AG04450 (cell line): ENCODE measurements at regions not wholly inside any gene's neighbourhood (a gene's known extent, or its start where the extent isn't known, plus 50 kb on each side); places are given as distances from the start of the nearest gene placed in this dataset.
"Not testable (repeated sequence)": the region's sequence is repeated elsewhere in the genome, so short reads cannot be mapped to it uniquely, and the experiment has no call there.

Source experiments
- CTCF ChIA-PET: fragments of 300-600, 350-600 bp; formaldehyde crosslinking; extraction: SDS; loops from one replicate; lab custom pipeline; 2022; ENCODE audit warnings: antibody characterized with exemption, inconsistent platforms; lab: Charles Lee
- POLR2A ChIA-PET: fragments of 350-600 bp; formaldehyde crosslinking; extraction: SDS; loops from one replicate; lab custom pipeline; 2021; ENCODE audit warnings: antibody characterized with exemption, inconsistent platforms; lab: Yijun Ruan, JAX
- DNase-seq: peaks from one replicate; pipeline ENCODE4 v3.0.0-alpha.2; 2011; ENCODE audit warnings: low read depth, low spot score
- H3K27ac ChIP-seq: one replicate; pipeline ENCODE4 v1.5.1; 2012; ENCODE audit warnings: low read depth, low read length, control low read depth
- H3K27me3 ChIP-seq: one replicate; pipeline ENCODE4 v1.6.0; 2012; ENCODE audit warnings: low read length; ENCODE audit not compliant: control insufficient read depth, insufficient read depth
- H3K4me3 ChIP-seq: 2 replicates; pipeline ENCODE4 v1.5.1; 2011; ENCODE audit warnings: mild to moderate bottlenecking, low read depth, low read length, control low read depth
- H3K9me3 ChIP-seq: 2 replicates; pipeline ENCODE4 v1.5.1; 2012; ENCODE audit warnings: low read length; ENCODE audit not compliant: control insufficient read depth, insufficient read depth
- TF ChIP-seq, protein P1 (sequence below): IDR thresholded peaks from 2 replicates; pipeline ENCODE4 v1.5.1; 2011; ENCODE audit warnings: low read depth, low read length, control low read depth, inconsistent platforms

DNA sequence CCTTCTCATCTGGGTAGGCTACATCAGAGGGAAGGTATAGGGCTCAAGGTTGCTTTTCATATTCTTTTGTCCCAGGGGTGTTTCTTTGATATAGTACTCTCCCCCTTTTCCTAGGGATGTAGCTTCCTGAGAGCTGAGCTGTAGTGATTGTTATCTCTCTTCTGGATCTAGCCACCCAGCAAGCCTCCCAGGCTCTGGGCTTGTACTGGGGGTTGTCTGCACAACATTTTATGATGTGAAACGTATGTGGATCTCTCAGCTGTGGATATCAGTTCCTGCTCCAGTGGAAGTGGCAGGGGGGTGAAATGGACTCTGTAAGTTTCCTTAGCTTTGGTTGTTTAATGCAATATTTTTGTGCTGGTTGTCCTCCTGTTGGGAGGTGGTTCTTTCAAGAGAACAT is 437.3 kb upstream of the SYNCRIP start:
- POLR2A ChIA-PET = no interaction called here
- CTCF ChIA-PET = no interaction called here
- Histone ChIP-seq H3K9me3 (peaks cover 11% of the 10 kb centered on the region), H3K4me3 (no peak overlapping the region), H3K27me3 (no peaks in the 10 kb centered on the region), H3K27ac (no peak overlapping the region)
- no peak for DNase-seq
- TF ChIP-seq, protein P1, sequence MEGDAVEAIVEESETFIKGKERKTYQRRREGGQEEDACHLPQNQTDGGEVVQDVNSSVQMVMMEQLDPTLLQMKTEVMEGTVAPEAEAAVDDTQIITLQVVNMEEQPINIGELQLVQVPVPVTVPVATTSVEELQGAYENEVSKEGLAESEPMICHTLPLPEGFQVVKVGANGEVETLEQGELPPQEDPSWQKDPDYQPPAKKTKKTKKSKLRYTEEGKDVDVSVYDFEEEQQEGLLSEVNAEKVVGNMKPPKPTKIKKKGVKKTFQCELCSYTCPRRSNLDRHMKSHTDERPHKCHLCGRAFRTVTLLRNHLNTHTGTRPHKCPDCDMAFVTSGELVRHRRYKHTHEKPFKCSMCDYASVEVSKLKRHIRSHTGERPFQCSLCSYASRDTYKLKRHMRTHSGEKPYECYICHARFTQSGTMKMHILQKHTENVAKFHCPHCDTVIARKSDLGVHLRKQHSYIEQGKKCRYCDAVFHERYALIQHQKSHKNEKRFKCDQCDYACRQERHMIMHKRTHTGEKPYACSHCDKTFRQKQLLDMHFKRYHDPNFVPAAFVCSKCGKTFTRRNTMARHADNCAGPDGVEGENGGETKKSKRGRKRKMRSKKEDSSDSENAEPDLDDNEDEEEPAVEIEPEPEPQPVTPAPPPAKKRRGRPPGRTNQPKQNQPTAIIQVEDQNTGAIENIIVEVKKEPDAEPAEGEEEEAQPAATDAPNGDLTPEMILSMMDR = no peak

GRCh38 chr6:86070151-86070550 is 427.5 kb upstream of the SYNCRIP start:
- no peak overlapping the region for H3K27ac ChIP-seq
- TF ChIP-seq, protein P1 = no peak
- ChIA-PET CTCF (no interaction called here), POLR2A (no interaction called here)
- no peak for DNase-seq
- no peak overlapping the region for H3K4me3 ChIP-seq
- no peaks in the 10 kb centered on the region for H3K27me3 ChIP-seq
- H3K9me3 ChIP-seq = peaks cover 9% of the 10 kb centered on the region; the same call in 1 of the 2 replicates

- DNase-seq, H3K27ac ChIP-seq, POLR2A ChIA-PET, H3K9me3 ChIP-seq, H3K4me3 ChIP-seq, H3K27me3 ChIP-seq, CTCF ChIA-PET: not testable (repeated sequence)
These were observed 422.3 kb upstream of the SYNCRIP start for GRCh38 chr6:86065002-86065401.

- CTCF ChIA-PET, H3K9me3 ChIP-seq, H3K27me3 ChIP-seq, H3K27ac ChIP-seq, POLR2A ChIA-PET, DNase-seq, H3K4me3 ChIP-seq: not testable (repeated sequence)
These were observed 414.8 kb upstream of the SYNCRIP start for GRCh38 chr6:86057293-86057980.

- POLR2A ChIA-PET = no interaction called here
These were observed 402.4 kb upstream of the SYNCRIP start for GRCh38 chr6:86045038-86045437.

GRCh38 chr6:86042214-86042613 is 399.5 kb upstream of the SYNCRIP start:
- H3K27ac ChIP-seq = no peak overlapping the region
- DNase-seq = no peak
- H3K9me3 ChIP-seq = peaks cover 2% of the 10 kb centered on the region; the same call in 1 of the 2 replicates
- ChIA-PET CTCF (no interaction called here), POLR2A (no interaction called here)
- no peak overlapping the region for H3K4me3 ChIP-seq
- H3K27me3 ChIP-seq = no peaks in the 10 kb centered on the region
- TF ChIP-seq, protein P1 = no peak

More at GRCh38 chr6:86045038-86045437, 402.4 kb upstream of the SYNCRIP start:
- Histone ChIP-seq H3K9me3 (no peaks in the 10 kb centered on the region), H3K4me3 (no peak overlapping the region), H3K27ac (no peak overlapping the region), H3K27me3 (no peaks in the 10 kb centered on the region)
- DNase-seq = no peak
- CTCF ChIA-PET = no interaction called here
- TF ChIP-seq, protein P1 = no peak
